ENCODE measurements at regions not wholly inside any gene's neighbourhood (a gene's known extent, or its start where the extent isn't known, plus 50 kb on each side); places are given as distances from the start of the nearest gene placed in this dataset.

DNA sequence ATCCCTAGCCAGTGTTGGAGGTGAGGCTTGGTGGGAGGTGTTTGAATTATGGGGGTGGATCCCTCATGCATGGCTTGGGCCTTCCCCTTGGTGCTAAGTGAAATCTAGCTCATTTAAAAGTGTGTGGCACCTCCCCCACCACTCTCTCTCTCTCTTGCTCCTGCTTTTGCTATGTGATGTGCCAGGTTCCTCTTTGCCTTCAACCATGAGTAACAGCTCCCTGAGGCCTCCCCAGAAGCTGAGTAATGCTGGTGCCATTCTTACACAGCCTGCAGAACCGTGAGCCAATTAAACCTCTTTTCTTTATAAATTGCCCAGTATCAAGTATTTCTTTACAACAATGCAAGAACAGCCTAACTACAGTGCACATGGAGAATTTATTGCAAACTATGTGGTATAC, 188.8 kb upstream of the POT1 start:
- TF ChIP-seq, protein P1, sequence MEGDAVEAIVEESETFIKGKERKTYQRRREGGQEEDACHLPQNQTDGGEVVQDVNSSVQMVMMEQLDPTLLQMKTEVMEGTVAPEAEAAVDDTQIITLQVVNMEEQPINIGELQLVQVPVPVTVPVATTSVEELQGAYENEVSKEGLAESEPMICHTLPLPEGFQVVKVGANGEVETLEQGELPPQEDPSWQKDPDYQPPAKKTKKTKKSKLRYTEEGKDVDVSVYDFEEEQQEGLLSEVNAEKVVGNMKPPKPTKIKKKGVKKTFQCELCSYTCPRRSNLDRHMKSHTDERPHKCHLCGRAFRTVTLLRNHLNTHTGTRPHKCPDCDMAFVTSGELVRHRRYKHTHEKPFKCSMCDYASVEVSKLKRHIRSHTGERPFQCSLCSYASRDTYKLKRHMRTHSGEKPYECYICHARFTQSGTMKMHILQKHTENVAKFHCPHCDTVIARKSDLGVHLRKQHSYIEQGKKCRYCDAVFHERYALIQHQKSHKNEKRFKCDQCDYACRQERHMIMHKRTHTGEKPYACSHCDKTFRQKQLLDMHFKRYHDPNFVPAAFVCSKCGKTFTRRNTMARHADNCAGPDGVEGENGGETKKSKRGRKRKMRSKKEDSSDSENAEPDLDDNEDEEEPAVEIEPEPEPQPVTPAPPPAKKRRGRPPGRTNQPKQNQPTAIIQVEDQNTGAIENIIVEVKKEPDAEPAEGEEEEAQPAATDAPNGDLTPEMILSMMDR (conservative IDR thresholded peaks at IDR 0.05 in 1 of 2, IDR thresholded peaks at IDR 0.05 in 1 of 2; ENCODE audit: extremely low read depth in 1 of 2, insufficient read depth in 1 of 2, low read depth in 1 of 2, low read length in 2 of 2): no peak
- TF ChIP-seq EZH2 (IDR thresholded peaks at IDR 0.05; ENCODE audit: borderline replicate concordance, low read length): no peak
